ENCODE measurements at regions not wholly inside any gene's neighbourhood (a gene's known extent, or its start where the extent isn't known, plus 50 kb on each side); places are given as distances from the start of the nearest gene placed in this dataset.

DNA sequence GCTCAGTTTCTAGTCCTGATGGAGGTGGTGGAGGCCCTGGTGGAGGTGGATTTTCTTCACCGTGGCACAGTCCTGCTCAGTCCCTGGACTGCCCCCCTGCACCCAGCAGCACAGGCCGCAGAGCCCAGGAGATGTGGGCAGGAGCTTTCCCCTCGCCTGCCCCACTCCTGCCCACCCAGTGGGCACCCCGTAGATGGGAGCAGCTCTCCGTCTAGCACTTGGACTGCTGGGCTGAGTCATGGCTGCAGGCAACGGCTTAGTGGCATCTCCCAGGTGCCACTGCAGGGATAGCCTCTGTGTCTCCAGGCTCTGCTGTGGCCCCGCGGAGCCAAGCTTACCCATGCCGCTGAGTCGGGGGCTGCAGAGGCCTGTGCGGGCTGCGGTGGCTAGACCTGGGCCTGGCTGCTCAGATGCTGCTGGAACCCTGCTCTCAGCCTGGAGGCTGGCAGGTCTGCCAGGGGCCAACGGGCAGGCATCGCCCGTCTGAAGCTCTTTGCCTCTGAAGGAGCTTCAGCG is 92.3 kb upstream of the CTDP1 start:
- TF ChIP-seq, protein P1, sequence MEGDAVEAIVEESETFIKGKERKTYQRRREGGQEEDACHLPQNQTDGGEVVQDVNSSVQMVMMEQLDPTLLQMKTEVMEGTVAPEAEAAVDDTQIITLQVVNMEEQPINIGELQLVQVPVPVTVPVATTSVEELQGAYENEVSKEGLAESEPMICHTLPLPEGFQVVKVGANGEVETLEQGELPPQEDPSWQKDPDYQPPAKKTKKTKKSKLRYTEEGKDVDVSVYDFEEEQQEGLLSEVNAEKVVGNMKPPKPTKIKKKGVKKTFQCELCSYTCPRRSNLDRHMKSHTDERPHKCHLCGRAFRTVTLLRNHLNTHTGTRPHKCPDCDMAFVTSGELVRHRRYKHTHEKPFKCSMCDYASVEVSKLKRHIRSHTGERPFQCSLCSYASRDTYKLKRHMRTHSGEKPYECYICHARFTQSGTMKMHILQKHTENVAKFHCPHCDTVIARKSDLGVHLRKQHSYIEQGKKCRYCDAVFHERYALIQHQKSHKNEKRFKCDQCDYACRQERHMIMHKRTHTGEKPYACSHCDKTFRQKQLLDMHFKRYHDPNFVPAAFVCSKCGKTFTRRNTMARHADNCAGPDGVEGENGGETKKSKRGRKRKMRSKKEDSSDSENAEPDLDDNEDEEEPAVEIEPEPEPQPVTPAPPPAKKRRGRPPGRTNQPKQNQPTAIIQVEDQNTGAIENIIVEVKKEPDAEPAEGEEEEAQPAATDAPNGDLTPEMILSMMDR (IDR thresholded peaks at IDR 0.05): no peak
- TF ChIP-seq POLR2A (IDR thresholded peaks at IDR 0.05): no peak

Data from thyroid gland (tissue), 4 donors.